Esophagus (tissue), 2 donors: ENCODE measurements at regions not wholly inside any gene's neighbourhood (a gene's known extent, or its start where the extent isn't known, plus 50 kb on each side); places are given as distances from the start of the nearest gene placed in this dataset.
"Not testable (repeated sequence)": the region's sequence is repeated elsewhere in the genome, so short reads cannot be mapped to it uniquely, and the experiment has no call there.

ENCODE experiments used
- H3K27ac ChIP-seq, 2 donors: one replicate each; pipeline ENCODE4 v1.5.1; 2013; ENCODE audit warnings: low read depth in 2 of 2, mild to moderate bottlenecking in 2 of 2, inconsistent platforms in 1 of 2, low read length in 1 of 2, moderate library complexity in 1 of 2
- H3K27me3 ChIP-seq, 2 donors: one replicate each; pipeline ENCODE4 v1.6.1; 2013; ENCODE audit warnings: low read length in 2 of 2, control low read depth in 1 of 2, mild to moderate bottlenecking in 1 of 2; ENCODE audit not compliant: insufficient read depth in 2 of 2, control insufficient read depth in 1 of 2
- H3K36me3 ChIP-seq, 2 donors: one replicate each; pipeline ENCODE4 v1.6.1; 2013; ENCODE audit warnings: low read length in 1 of 2; ENCODE audit not compliant: control insufficient read depth in 2 of 2, insufficient read depth in 2 of 2
- H3K4me1 ChIP-seq, 2 donors: one replicate each; pipeline ENCODE4 v1.6.1; 2013; ENCODE audit warnings: low read length in 1 of 2; ENCODE audit not compliant: control insufficient read depth in 2 of 2, insufficient read depth in 2 of 2
- H3K4me3 ChIP-seq, 2 donors: one replicate each; pipeline ENCODE4 v1.5.1; 2013; ENCODE audit warnings: low read length in 2 of 2, mild to moderate bottlenecking in 2 of 2, low read depth in 1 of 2, moderate library complexity in 1 of 2
- H3K9me3 ChIP-seq, 2 donors: one replicate each; pipeline ENCODE4 v1.6.1; 2013; ENCODE audit warnings: mild to moderate bottlenecking in 2 of 2, low read depth in 1 of 2, low read length in 1 of 2, moderate library complexity in 1 of 2; ENCODE audit not compliant: control insufficient read depth in 2 of 2, insufficient read depth in 1 of 2
- WGBS, 2 donors: extraction: QIAGEN DNeasy Blood & Tissue Kit; methylation state at CpG; one replicate each; pipeline ENCODE4 v1.1.7; 2013; 5-methylcytosine and 5-hydroxymethylcytosine counted together
- donor health status: healthy with polysubstance abuse.
- donor health status: Bipolar disorder and iron deficiency.

GRCh38 chr7:118869141-118869540, 644.6 kb downstream of the ANKRD7 start:
- not testable (repeated sequence) for H3K4me1 ChIP-seq, H3K27me3 ChIP-seq, H3K4me3 ChIP-seq, H3K36me3 ChIP-seq, H3K27ac ChIP-seq, H3K9me3 ChIP-seq
- WGBS, 2 donors = 65 to 84% methylated on average over 2 of the region's 2 CpGs

GRCh38 chr7:118870187-118870586, 645.7 kb downstream of the ANKRD7 start:
- no peaks in the 10 kb centered on the region for H3K27me3 ChIP-seq
- no peak overlapping the region for H3K27ac ChIP-seq
- H3K36me3 ChIP-seq = no peaks in the 10 kb centered on the region
- no peak overlapping the region for H3K4me3 ChIP-seq
- no peaks in the 10 kb centered on the region for H3K9me3 ChIP-seq
- 83 to 87% methylated on average over 4 of the region's 4 CpGs for WGBS, 2 donors
- no peaks in the 10 kb centered on the region for H3K4me1 ChIP-seq

GRCh38 chr7:118872568-118872967, 648.1 kb downstream of the ANKRD7 start:
- H3K4me3 ChIP-seq = no peak overlapping the region
- WGBS, 2 donors = 26 to 36% methylated on average over 3 of the region's 3 CpGs
- H3K4me1 ChIP-seq = no peaks in the 10 kb centered on the region
- H3K9me3 ChIP-seq = no peaks in the 10 kb centered on the region
- no peak overlapping the region for H3K27ac ChIP-seq
- no peaks in the 10 kb centered on the region for H3K36me3 ChIP-seq
- no peaks in the 10 kb centered on the region for H3K27me3 ChIP-seq

- Histone ChIP-seq H3K36me3 (no peaks in the 10 kb centered on the region), H3K27me3 (no peaks in the 10 kb centered on the region), H3K9me3 (no peaks in the 10 kb centered on the region), H3K4me3 (no peak overlapping the region), H3K27ac (no peak overlapping the region), H3K4me1 (no peaks in the 10 kb centered on the region)
- WGBS, 2 donors = 47 to 82% methylated on average over 2 of the region's 2 CpGs
Observed at GRCh38 chr7:118877187-118877586, 652.7 kb downstream of the ANKRD7 start.

- no peak overlapping the region for H3K4me3 ChIP-seq
- H3K9me3 ChIP-seq = no peaks in the 10 kb centered on the region
- H3K27me3 ChIP-seq = no peaks in the 10 kb centered on the region
- H3K36me3 ChIP-seq = no peaks in the 10 kb centered on the region
- H3K4me1 ChIP-seq = no peaks in the 10 kb centered on the region
- no peak overlapping the region for H3K27ac ChIP-seq
Observed at GRCh38 chr7:118878336-118878735, 653.8 kb downstream of the ANKRD7 start.

GRCh38 chr7:118898284-118898683, 673.8 kb downstream of the ANKRD7 start:
- H3K4me3 ChIP-seq = no peak overlapping the region
- H3K4me1 ChIP-seq = no peaks in the 10 kb centered on the region
- H3K27me3 ChIP-seq = no peaks in the 10 kb centered on the region
- H3K9me3 ChIP-seq = no peaks in the 10 kb centered on the region
- no peaks in the 10 kb centered on the region for H3K36me3 ChIP-seq
- H3K27ac ChIP-seq = no peak overlapping the region
- 85 to 88% methylated on average over 2 of the region's 2 CpGs for WGBS, 2 donors

- Histone ChIP-seq H3K9me3 (no peaks in the 10 kb centered on the region), H3K4me3 (no peak overlapping the region), H3K36me3 (no peaks in the 10 kb centered on the region), H3K27ac (no peak overlapping the region), H3K4me1 (no peaks in the 10 kb centered on the region), H3K27me3 (no peaks in the 10 kb centered on the region)
- WGBS, 2 donors = 86 to 88% methylated on average over 3 of the region's 3 CpGs
Observed at GRCh38 chr7:118902600-118902999, 678.1 kb downstream of the ANKRD7 start.

- no peak overlapping the region for H3K4me3 ChIP-seq
- H3K27me3 ChIP-seq = no peaks in the 10 kb centered on the region
- WGBS, 2 donors = 91 to 94% methylated on average over 8 of the region's 8 CpGs
- H3K27ac ChIP-seq = no peak overlapping the region
- no peaks in the 10 kb centered on the region for H3K4me1 ChIP-seq
- H3K36me3 ChIP-seq = no peaks in the 10 kb centered on the region
- H3K9me3 ChIP-seq = no peaks in the 10 kb centered on the region
Observed at GRCh38 chr7:118907911-118908527, 683.5 kb downstream of the ANKRD7 start.

- 91 to 94% methylated on average over 2 to 3 of the region's 3 CpGs for WGBS, 2 donors
- not testable (repeated sequence) for H3K36me3 ChIP-seq, H3K4me3 ChIP-seq, H3K4me1 ChIP-seq, H3K9me3 ChIP-seq, H3K27ac ChIP-seq, H3K27me3 ChIP-seq
Observed at GRCh38 chr7:118916120-118916519, 691.6 kb downstream of the ANKRD7 start.

- H3K4me3 ChIP-seq = no peak overlapping the region
- no peaks in the 10 kb centered on the region for H3K27me3 ChIP-seq
- H3K36me3 ChIP-seq = no peaks in the 10 kb centered on the region
- H3K4me1 ChIP-seq = no peaks in the 10 kb centered on the region
- H3K27ac ChIP-seq = no peak overlapping the region
- no peaks in the 10 kb centered on the region for H3K9me3 ChIP-seq
- 68 to 71% methylated on average over 2 of the region's 2 CpGs for WGBS, 2 donors
Observed at GRCh38 chr7:118918556-118918955, 694.1 kb downstream of the ANKRD7 start.
